WERI-Rb-1 (cell line): ENCODE measurements at regions not wholly inside any gene's neighbourhood (a gene's known extent, or its start where the extent isn't known, plus 50 kb on each side); places are given as distances from the start of the nearest gene placed in this dataset.
"Not testable (repeated sequence)": the region's sequence is repeated elsewhere in the genome, so short reads cannot be mapped to it uniquely, and the experiment has no call there.

ENCODE experiments used
- DNase-seq: peaks from one replicate; pipeline ENCODE4 v3.0.0-alpha.2; 2020
- H3K27ac ChIP-seq: fragments of 250-450 bp; sonication (Bioruptor Pico); 2 replicates; pipeline ENCODE4 v1.5.1; 2020; ENCODE audit warnings: mild to moderate bottlenecking, moderate library complexity
- H3K27me3 ChIP-seq: fragments of 250-450 bp; sonication (Bioruptor Pico); 2 replicates; pipeline ENCODE4 v1.5.1; 2021; ENCODE audit warnings: mild to moderate bottlenecking, low read depth, moderate library complexity; ENCODE audit not compliant: insufficient read depth, severe bottlenecking
- H3K36me3 ChIP-seq: fragments of 250-450 bp; sonication (Bioruptor Pico); 2 replicates; pipeline ENCODE4 v1.5.1; 2020; ENCODE audit warnings: mild to moderate bottlenecking, moderate library complexity
- H3K4me3 ChIP-seq: 2 replicates; pipeline ENCODE4 v1.5.1; 2011; ENCODE audit warnings: low read depth, mild to moderate bottlenecking, control low read depth, low read length
- H3K9me3 ChIP-seq: fragments of 250-450 bp; sonication (Bioruptor Pico); 2 replicates; pipeline ENCODE4 v1.5.1; 2021; ENCODE audit warnings: mild to moderate bottlenecking, moderate library complexity; ENCODE audit not compliant: severe bottlenecking
- CTCF ChIP-seq: IDR thresholded peaks from 2 replicates; pipeline ENCODE4 v1.5.1; 2011; ENCODE audit warnings: low read depth, mild to moderate bottlenecking, control low read depth, inconsistent platforms, low read length

- H3K4me3 ChIP-seq: no peak overlapping the region
These were observed 110.8 kb upstream of the RUNX1 start for GRCh38 chr21:35159881-35160280.

GRCh38 chr21:35157374-35157773 is 108.3 kb upstream of the RUNX1 start:
- not testable (repeated sequence) for H3K36me3 ChIP-seq, DNase-seq, H3K27ac ChIP-seq, H3K9me3 ChIP-seq, H3K4me3 ChIP-seq
- peaks cover 76% of the 10 kb centered on the region for H3K27me3 ChIP-seq

More at GRCh38 chr21:35159881-35160280, 110.8 kb upstream of the RUNX1 start:
- Histone ChIP-seq H3K36me3 (no peaks in the 10 kb centered on the region), H3K27me3 (peaks cover 75% of the 10 kb centered on the region), H3K27ac (no peak overlapping the region), H3K9me3 (no peaks in the 10 kb centered on the region)
- no peak for TF ChIP-seq CTCF
- DNase-seq: no peak

- DNase-seq: no peak
- H3K4me3 ChIP-seq: no peak overlapping the region
- no peaks in the 10 kb centered on the region for H3K36me3 ChIP-seq
- H3K27me3 ChIP-seq: peaks cover 77% of the 10 kb centered on the region
- no peak for TF ChIP-seq CTCF
- H3K9me3 ChIP-seq: no peaks in the 10 kb centered on the region
- H3K27ac ChIP-seq: no peak overlapping the region
These were observed 107.5 kb upstream of the RUNX1 start for GRCh38 chr21:35156293-35157278.

GRCh38 chr21:35154788-35155187 is 105.7 kb upstream of the RUNX1 start:
- no peak for TF ChIP-seq CTCF
- no peak for DNase-seq
- Histone ChIP-seq H3K9me3 (no peaks in the 10 kb centered on the region), H3K27ac (no peak overlapping the region), H3K36me3 (no peaks in the 10 kb centered on the region), H3K4me3 (no peak overlapping the region), H3K27me3 (peaks cover 83% of the 10 kb centered on the region)

- H3K27me3 ChIP-seq: peaks cover 82% of the 10 kb centered on the region
- DNase-seq: no peak
- H3K36me3 ChIP-seq: no peaks in the 10 kb centered on the region
- H3K9me3 ChIP-seq: no peaks in the 10 kb centered on the region
- no peak for TF ChIP-seq CTCF
- no peak overlapping the region for H3K4me3 ChIP-seq
- H3K27ac ChIP-seq: no peak overlapping the region
These were observed 104.6 kb upstream of the RUNX1 start for GRCh38 chr21:35153671-35154070.

GRCh38 chr21:35150562-35151226 is 101.6 kb upstream of the RUNX1 start:
- no peak for TF ChIP-seq CTCF
- DNase-seq: no peak
- Histone ChIP-seq H3K9me3 (no peaks in the 10 kb centered on the region), H3K27me3 (peaks cover 89% of the 10 kb centered on the region), H3K4me3 (no peak overlapping the region), H3K27ac (no peak overlapping the region), H3K36me3 (no peaks in the 10 kb centered on the region)
